ENCODE measurements at regions not wholly inside any gene's neighbourhood (a gene's known extent, or its start where the extent isn't known, plus 50 kb on each side); places are given as distances from the start of the nearest gene placed in this dataset.

DNA sequence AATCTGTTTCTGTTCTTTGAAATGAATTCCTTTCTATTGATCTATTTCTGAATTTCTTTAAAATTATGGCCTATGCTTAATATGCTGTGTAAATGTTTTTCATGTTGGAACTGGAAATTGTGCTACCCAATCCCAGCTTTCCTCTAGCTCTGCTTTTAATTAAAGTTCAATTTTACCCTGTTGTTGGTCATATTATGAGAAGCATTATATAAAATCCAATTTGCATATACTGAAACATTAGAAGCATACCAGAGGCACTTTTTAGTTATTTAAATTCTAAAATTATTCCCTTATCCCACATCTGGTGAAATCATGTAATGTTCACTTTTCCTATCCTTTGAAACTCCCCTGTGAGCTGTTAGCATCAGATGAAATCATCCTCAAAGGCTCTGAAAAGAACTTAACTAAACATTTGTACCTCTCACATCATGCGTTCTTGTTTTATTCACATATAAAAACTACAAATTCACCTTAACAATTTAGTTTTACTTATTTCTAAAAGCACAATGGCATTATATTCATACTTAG, 160.6 kb upstream of the COL21A1 start:
- DNase-seq (no peak), ATAC-seq (no peak)
- Mint-ChIP-seq H3K4me1 (no peaks in the 10 kb centered on the region), H3K36me3 (ENCODE audit: low read depth) (peaks cover 3% of the 10 kb centered on the region), H3K4me3 (no peak overlapping the region), H3K27me3 (peaks cover 5% of the 10 kb centered on the region), H3K27ac (no peak overlapping the region)
- H3K9me3 ChIP-seq (ENCODE audit: control insufficient read depth, low read length, poor library complexity, severe bottlenecking) = no peaks in the 10 kb centered on the region

DNA sequence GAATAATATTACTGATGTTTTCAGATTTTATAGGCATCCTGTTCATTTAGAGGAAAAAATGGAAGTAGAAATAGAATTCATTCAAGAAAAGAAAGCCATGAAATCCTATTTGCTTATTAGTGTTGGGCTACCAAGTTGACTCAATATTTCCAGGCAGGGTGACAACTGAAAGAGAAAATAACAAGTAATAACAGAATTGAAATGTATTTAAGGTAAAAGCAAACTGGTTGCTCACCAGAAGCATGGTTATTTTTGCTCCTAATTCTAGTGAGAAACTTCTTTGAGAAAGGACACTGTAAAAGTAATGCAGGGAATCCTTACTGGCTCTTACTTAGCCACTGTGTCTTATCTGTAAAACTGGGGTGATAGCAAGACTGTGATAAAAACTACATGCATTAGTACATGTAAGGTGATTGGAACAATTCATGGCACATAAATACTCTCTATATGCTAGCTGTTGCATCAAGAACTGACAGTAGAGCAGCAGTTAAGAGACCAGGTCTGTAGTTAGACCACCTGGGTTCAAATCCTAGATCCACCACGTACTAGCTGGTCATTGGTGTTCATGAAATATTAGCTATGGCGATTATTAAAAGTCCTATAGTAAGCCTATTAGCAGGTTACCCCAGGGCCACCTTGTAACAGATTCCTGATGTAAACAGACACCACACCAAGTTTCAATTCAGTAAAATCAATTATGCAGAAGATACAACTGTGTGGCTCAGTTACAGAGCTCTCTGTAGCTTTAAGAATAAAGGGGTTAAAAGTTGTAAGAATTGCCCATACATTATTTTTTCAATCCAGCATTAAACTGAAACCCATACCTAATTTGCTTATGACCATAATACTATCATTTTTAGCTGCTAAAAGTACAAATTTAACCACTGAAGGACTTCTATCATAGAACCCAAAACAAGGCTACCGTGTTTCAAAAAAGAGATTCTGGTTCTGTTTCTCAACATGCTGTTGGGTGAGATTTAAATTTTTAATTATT, 159.2 kb upstream of the COL21A1 start:
- ATAC-seq (no peak), DNase-seq (no peak)
- Mint-ChIP-seq H3K36me3 (ENCODE audit: low read depth) (peaks cover 3% of the 10 kb centered on the region), H3K4me3 (no peak overlapping the region), H3K4me1 (no peaks in the 10 kb centered on the region), H3K27me3 (peaks cover 5% of the 10 kb centered on the region), H3K27ac (no peak overlapping the region)
- peaks cover 3% of the 10 kb centered on the region for H3K9me3 ChIP-seq (ENCODE audit: control insufficient read depth, low read length, poor library complexity, severe bottlenecking)

DNA sequence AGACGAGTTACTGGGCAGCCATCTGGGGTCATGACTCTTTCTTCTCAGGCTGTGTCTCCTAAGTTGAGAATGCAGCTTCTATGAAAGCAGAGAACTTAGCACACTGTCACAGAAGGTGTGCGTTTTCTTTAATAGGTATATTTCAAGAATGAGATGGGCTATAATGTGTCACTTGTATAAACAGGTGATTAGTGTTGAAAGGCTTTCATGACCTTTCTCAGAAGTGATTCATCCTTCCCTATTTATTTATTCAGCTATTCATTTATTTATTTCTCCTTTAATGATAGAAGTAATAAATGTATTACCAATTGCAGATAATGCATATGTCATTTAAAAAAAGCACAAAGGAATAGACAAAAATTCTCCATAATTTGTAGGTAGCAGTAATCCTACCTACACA, 157.2 kb upstream of the COL21A1 start:
- DNase-seq = no peak
- no peak overlapping the region for H3K27ac Mint-ChIP-seq
- ATAC-seq = no peak
- H3K4me1 Mint-ChIP-seq = no peaks in the 10 kb centered on the region
- H3K27me3 Mint-ChIP-seq = peaks cover 5% of the 10 kb centered on the region
- H3K36me3 Mint-ChIP-seq (ENCODE audit: low read depth) = no peaks in the 10 kb centered on the region
- H3K9me3 ChIP-seq (ENCODE audit: control insufficient read depth, low read length, poor library complexity, severe bottlenecking) = peaks cover 3% of the 10 kb centered on the region
- no peak overlapping the region for H3K4me3 Mint-ChIP-seq

DNA sequence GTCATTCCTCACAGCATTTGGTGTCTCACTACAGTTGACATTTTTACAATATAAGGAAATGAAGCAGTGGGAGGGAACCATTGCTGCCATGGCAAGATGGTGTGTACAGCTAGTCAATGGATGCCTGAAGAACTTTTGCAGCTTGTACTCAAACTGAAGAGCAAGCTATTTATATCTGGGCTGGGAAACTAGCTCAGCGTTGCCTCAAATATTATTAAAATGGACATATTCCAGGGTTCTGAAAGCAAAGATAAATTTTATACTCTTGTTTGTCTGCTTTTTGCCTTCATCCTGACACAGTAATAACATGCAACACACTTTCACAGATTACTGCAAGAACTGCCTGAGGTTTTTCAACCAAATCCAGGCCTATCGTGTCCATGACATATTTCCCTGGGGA, 156.4 kb upstream of the COL21A1 start:
- Mint-ChIP-seq H3K36me3 (ENCODE audit: low read depth) (no peaks in the 10 kb centered on the region), H3K27ac (no peak overlapping the region), H3K4me3 (no peak overlapping the region), H3K27me3 (peaks cover 5% of the 10 kb centered on the region), H3K4me1 (no peaks in the 10 kb centered on the region)
- ATAC-seq (no peak), DNase-seq (no peak)
- H3K9me3 ChIP-seq (ENCODE audit: control insufficient read depth, low read length, poor library complexity, severe bottlenecking) = peaks cover 3% of the 10 kb centered on the region

DNA sequence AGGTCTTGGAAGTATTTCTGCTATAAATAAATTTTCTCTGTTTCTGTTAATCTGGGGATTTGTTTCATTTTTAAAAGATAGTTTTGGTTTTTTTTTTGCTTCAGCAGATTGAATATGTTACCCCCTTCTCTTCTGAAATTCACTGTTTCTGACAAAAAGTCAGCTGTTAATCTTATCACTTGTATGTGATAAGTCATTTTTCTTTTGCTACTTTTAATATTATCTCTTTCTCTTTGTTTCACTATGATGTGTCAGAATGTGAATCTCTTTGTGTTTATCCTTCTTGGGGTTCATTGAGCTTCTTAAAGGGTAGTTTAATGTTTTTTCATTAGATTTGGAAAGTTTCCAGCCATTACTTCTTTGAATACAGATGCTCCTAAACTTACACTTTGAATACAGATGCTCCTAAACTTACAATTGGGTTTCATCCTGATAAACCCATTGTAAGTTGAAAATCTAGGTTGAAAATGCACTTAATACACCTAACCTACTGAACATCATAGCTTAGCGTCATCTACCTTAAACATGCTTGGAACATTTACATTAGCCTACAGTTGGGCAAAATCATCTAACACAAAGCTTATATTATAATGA, 154.2 kb upstream of the COL21A1 start:
- H3K9me3 ChIP-seq (ENCODE audit: control insufficient read depth, low read length, poor library complexity, severe bottlenecking) = peaks cover 3% of the 10 kb centered on the region
- Mint-ChIP-seq H3K27me3 (peaks cover 5% of the 10 kb centered on the region), H3K4me1 (no peaks in the 10 kb centered on the region), H3K4me3 (no peak overlapping the region), H3K27ac (no peak overlapping the region), H3K36me3 (ENCODE audit: low read depth) (no peaks in the 10 kb centered on the region)
- ATAC-seq = no peak
- DNase-seq = no peak

DNA sequence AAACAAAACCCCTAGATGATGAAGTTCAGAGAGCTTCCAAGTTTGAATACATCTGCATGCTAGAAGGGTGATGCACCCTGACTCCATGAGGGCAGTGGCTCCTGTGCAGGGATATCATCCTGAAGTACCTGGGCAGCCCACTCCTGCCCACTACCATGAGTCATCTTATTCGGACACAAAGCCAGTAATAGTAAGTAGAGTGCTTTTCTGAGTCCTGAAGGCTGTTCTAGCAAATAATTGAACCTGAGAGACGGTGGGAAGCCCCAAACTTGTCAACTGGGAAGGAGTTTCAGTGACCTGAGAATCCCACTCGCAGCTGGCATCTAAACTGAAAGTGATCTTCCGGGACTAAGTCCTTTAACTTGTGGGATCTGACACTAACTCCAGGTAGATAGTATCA, 152.9 kb upstream of the COL21A1 start:
- no peaks in the 10 kb centered on the region for H3K36me3 Mint-ChIP-seq (ENCODE audit: low read depth)
- peaks cover 3% of the 10 kb centered on the region for H3K27me3 Mint-ChIP-seq
- H3K4me1 Mint-ChIP-seq = no peaks in the 10 kb centered on the region
- no peak for ATAC-seq
- no peak overlapping the region for H3K4me3 Mint-ChIP-seq
- DNase-seq = no peak
- peaks cover 3% of the 10 kb centered on the region for H3K9me3 ChIP-seq (ENCODE audit: control insufficient read depth, low read length, poor library complexity, severe bottlenecking)
- no peak overlapping the region for H3K27ac Mint-ChIP-seq

DNA sequence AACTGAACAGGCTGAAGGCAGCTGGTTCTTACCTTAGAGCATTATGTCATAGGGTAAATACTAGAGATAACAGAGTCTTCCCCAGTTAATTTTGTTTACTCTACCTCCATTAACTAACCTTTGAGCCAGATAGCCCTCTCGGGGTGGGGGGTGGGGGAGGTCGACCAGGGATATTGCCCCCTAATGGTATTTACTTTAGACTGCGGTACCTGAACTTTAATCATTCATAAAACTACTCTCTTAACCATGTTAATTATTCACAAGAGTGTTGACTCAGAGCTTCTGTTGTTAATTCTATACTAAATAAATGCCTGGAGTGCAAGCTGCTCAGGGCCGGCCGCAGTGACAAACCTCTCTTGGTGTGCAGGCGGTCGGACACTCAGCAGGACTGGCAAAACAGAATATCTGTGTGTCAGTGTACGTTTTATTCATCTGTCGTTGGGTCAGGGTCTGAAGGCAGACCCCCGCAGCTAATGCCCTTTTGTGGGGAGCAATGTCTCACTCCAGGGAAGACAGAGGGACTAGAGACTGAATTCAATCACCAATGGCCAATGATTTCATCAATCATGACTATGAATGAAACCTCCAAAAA, 152.4 kb upstream of the COL21A1 start:
- Mint-ChIP-seq H3K36me3 (ENCODE audit: low read depth) (no peaks in the 10 kb centered on the region), H3K27me3 (no peaks in the 10 kb centered on the region), H3K4me1 (no peaks in the 10 kb centered on the region), H3K4me3 (no peak overlapping the region), H3K27ac (no peak overlapping the region)
- DNase-seq = no peak
- H3K9me3 ChIP-seq (ENCODE audit: control insufficient read depth, low read length, poor library complexity, severe bottlenecking) = peaks cover 3% of the 10 kb centered on the region
- ATAC-seq = no peak

DNA sequence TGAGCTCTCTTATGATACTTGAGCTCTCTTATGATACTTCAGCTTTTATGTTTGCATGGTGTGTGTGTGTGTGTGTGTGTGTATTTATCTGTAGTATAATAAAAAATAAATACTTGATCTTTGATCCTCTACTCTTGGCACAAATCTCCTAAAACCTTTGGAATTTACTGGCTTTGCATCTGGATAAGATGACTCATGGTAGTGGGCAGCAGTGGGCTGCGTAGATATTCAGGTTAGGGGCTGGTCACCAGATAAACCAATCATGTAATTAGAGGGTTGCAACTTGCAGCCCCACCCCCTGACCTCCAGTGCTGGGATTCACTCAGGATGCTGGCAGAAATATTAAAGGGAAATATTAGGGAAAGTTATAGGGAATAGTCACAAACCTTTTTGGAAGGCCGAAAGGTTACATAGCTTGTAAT, 151.9 kb upstream of the COL21A1 start:
- Mint-ChIP-seq H3K4me1 (no peaks in the 10 kb centered on the region), H3K36me3 (ENCODE audit: low read depth) (no peaks in the 10 kb centered on the region)

DNA sequence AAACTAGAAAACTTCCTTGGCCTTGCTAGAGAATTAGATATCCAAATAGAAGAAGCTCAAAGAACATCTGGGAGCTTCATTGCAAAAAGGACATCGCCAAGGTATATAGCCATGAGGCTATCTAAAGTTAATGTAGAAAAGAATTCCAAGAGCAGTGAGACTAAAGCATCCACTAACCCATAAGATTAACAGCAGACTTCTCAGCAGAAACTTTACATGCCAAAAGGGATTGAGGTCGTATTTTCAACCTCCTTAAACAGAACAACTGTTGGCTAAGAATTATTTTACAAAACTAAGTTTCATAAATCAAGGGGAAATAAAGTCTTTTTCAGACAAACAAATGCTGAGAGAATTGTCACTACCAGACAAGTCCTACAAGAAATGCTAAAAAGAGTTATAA, 149.1 kb upstream of the COL21A1 start:
- no peaks in the 10 kb centered on the region for H3K4me1 Mint-ChIP-seq
- no peak overlapping the region for H3K4me3 Mint-ChIP-seq
- ATAC-seq = no peak
- no peak for DNase-seq
- H3K9me3 ChIP-seq (ENCODE audit: control insufficient read depth, low read length, poor library complexity, severe bottlenecking) = no peaks in the 10 kb centered on the region
- H3K36me3 Mint-ChIP-seq (ENCODE audit: low read depth) = no peaks in the 10 kb centered on the region
- H3K27ac Mint-ChIP-seq = no peak overlapping the region
- H3K27me3 Mint-ChIP-seq = no peaks in the 10 kb centered on the region

More for the DNA sequence above, 151.9 kb upstream of the COL21A1 start:
- peaks cover 3% of the 10 kb centered on the region for H3K9me3 ChIP-seq (ENCODE audit: control insufficient read depth, low read length, poor library complexity, severe bottlenecking)
- no peak for ATAC-seq
- no peak for DNase-seq
- Mint-ChIP-seq H3K27ac (no peak overlapping the region), H3K4me3 (no peak overlapping the region), H3K27me3 (no peaks in the 10 kb centered on the region)

DNA sequence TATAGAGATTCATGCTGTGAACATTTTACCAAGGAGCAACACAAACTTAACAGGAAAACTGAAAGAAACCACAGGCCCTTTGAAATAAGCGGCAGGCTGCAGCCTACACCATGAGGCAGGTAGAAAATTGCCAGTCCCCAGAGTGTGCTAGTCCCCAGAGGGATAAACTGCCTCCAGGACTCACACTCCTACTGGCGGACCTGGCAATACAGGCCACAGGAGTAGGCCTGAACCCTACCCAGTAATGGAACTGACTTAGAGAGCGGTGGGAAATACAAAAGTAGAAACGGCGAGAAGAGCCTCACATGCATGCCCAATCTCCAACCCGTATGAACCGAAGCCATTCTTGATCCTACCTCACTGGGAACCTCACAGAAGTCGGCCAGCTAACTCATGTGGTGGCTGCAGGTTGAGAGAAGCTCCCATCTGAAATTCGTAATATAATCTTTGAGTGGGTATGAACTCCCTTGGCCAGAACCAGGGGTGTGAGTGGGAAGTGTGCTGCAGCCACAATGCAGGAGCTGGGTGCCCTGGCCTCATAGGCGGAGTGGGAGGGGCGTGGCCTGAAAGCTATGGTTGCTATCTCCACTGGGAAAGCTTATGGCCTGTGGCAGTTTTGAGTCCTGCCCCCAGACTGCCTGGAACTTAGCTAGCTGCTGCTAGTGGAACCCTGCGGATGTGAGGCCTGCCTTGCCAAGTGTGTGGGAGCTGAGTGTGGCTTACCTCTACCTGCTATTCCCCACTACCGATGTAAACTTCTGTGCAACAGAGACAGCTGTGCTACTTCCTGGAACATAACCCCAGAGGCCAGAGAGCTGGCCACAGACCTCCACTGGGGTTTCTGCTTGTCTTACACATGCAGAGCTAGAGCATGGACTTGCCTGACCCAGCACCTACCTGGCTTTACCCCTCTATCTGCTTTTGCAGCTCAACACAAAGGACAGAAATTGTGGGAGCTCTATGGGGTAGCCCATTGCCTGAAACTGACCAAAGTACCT, 146.5 kb upstream of the COL21A1 start:
- H3K36me3 Mint-ChIP-seq (ENCODE audit: low read depth) = no peaks in the 10 kb centered on the region
- ATAC-seq = no peak

DNA sequence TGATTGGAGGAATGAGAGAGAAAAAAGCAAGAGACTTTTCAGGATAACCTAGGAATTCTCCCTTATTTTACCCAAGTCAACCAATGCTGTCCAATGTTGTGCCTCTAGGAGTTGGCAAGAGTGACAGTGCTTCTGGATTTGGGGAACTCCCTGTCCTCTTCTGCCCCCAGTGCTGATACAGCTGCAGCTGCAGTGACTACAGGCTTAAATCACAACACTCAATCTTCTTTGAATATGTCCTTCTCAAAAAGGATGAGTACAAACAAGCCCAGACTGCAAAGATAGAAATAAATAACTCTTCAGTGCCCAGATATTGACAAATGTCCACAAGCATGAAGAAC, 141.0 kb upstream of the COL21A1 start:
- no peak for ATAC-seq
- no peak overlapping the region for H3K27ac Mint-ChIP-seq
- no peak for DNase-seq
- H3K4me3 Mint-ChIP-seq = no peak overlapping the region
- H3K27me3 Mint-ChIP-seq = peaks cover 5% of the 10 kb centered on the region
- no peaks in the 10 kb centered on the region for H3K4me1 Mint-ChIP-seq
- no peaks in the 10 kb centered on the region for H3K9me3 ChIP-seq (ENCODE audit: control insufficient read depth, low read length, poor library complexity, severe bottlenecking)
- no peaks in the 10 kb centered on the region for H3K36me3 Mint-ChIP-seq (ENCODE audit: low read depth)

More for the DNA sequence above, 146.5 kb upstream of the COL21A1 start:
- no peaks in the 10 kb centered on the region for H3K27me3 Mint-ChIP-seq
- no peaks in the 10 kb centered on the region for H3K9me3 ChIP-seq (ENCODE audit: control insufficient read depth, low read length, poor library complexity, severe bottlenecking)
- no peaks in the 10 kb centered on the region for H3K4me1 Mint-ChIP-seq
- no peak overlapping the region for H3K4me3 Mint-ChIP-seq
- DNase-seq = no peak
- no peak overlapping the region for H3K27ac Mint-ChIP-seq

DNA sequence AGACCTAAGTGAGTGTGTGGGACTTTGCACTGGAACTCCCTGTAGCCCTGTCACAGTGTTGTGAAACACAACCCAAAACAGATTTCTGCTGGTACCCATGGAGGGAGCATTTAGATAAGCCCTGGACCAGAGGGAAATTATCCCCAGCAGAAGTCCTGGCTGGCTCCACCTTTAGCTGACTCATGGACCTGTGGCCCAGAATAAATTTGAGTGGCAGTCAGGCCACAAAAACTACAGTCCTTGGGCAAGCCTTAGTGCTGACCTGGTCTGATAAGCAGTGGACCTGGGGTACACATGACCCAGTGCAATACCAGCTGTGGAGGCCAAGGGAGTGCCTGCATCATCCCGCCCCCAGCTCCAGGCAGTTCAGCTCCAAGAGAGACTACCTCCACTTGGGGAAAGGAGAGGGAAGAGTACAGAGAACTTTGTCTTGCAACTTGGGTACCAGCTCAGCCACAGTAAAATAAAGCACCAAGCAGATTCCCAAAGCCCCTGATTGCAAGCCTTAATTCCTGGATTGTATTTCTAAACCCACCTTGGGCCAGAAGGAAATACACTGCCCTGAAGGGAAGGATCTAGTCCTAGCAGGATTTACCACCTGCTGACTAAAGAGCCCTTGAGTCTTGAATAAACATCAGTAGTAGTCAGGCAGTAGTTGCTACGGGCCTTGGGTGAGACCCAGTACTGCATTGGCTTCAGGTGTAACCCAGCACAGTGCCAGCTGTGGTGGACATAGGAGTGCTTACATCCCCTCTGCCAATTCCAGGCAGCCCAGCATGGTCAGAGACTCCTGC, 140.4 kb upstream of the COL21A1 start:
- no peak overlapping the region for H3K4me3 Mint-ChIP-seq
- H3K27ac Mint-ChIP-seq = no peak overlapping the region
- peaks cover 5% of the 10 kb centered on the region for H3K27me3 Mint-ChIP-seq
- no peaks in the 10 kb centered on the region for H3K36me3 Mint-ChIP-seq (ENCODE audit: low read depth)
- no peaks in the 10 kb centered on the region for H3K9me3 ChIP-seq (ENCODE audit: control insufficient read depth, low read length, poor library complexity, severe bottlenecking)
- H3K4me1 Mint-ChIP-seq = no peaks in the 10 kb centered on the region
- DNase-seq (no peak), ATAC-seq (no peak)
